NCI-H524 treated with DMSO at 0.1 percent for 48 hours (cell line): ENCODE measurements at regions not wholly inside any gene's neighbourhood (a gene's known extent, or its start where the extent isn't known, plus 50 kb on each side); places are given as distances from the start of the nearest gene placed in this dataset.
"Not testable (repeated sequence)": the region's sequence is repeated elsewhere in the genome, so short reads cannot be mapped to it uniquely, and the experiment has no call there.

ENCODE experiments used
- DNase-seq: peaks from one replicate; lab custom pipeline; 2025; lab: John Stamatoyannopoulos, UW

DNA sequence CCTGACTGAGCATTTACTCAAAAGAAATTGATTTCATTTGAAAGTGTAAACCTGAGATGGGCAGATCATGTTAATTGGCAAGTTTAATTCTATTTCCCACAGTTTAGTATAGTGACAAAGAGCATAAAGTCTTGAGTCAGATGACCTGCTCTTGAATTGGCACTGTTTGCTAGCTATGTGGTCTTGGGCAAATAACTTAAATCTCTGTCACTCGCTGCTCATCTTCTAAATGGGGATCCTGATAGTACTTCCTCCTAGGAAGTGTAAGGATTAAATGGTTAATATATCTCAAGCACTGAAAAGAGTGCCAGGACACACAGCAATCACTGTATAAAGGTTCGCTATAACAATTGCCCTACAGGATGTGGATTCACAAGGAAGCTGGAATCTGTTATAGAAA lies 242.8 kb upstream of the JADE1 start:
- no peak for DNase-seq

DNA sequence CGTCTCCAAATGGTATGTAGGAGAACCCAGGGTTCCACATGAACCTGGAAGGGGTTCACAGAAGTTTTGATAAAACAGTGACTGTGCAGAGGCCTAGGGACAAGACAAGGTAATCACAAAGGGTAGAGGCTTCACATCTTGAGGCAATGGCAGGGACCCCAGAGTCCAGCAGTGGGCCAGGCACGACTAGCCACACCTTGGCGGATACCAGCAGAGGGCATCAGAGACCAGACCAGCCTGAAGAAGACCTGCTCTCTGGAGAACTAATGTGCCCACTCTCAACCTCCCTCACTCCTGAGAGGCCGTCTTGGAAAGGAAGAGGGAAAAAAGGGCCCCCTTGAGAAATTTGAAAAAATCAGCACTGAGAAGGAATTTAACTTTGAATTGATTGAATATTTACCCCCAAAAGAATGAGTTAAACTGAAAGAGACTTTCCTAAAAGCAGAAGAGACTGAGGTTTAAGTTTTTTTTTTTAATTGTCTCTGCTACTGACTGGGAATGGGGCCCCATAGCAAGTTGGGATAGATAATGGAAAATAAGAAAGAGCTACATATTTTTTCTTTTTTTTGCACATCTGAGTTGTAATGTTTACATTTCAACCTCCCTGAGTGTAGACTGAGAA lies 243.8 kb upstream of the JADE1 start:
- no peak for DNase-seq

DNA sequence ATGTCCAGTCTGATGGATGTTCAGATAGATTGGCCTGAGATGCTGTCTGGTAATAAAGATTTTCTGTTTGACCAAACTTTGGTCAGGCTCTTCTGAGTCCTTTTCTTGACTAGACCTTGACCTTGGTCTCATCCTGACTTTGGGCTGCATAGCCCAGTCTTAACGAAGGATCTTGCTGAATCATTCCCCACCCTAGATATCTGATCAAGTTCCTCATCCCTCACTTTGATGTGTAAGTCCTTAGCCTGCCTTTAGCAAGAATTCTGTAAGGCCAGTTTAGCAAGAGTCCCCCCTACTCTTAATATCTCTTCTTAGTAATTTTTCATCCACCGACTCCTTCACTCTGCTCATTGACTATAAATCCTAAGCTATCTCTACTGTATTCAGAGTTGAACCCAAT lies 244.4 kb upstream of the JADE1 start:
- DNase-seq = no peak

DNA sequence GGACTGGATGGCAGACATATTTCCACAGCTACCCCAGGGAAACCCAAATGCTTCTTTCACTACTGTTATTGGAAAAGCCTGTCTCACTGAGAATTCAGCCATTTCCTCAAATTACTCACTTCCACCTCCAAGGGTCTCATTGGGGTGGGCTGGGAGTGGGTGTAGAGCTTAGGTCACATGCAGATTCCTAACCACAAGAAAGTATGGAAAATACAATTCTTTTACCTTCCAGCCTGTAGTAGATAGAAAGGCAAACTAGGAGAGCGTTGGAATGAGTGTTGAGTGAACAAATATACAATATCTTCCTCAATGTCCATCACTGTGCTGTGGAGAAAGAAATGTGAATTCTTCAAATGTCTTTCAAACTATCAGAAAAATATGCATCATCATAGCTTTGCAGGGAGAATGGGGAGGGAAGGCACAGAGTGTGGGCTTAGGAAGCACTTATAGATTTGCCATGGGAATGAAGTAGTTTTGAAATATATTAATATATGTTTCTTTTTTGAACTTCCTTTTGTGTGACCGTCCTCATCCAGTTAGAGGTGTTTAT lies 245.3 kb upstream of the JADE1 start:
- DNase-seq = no peak

DNA sequence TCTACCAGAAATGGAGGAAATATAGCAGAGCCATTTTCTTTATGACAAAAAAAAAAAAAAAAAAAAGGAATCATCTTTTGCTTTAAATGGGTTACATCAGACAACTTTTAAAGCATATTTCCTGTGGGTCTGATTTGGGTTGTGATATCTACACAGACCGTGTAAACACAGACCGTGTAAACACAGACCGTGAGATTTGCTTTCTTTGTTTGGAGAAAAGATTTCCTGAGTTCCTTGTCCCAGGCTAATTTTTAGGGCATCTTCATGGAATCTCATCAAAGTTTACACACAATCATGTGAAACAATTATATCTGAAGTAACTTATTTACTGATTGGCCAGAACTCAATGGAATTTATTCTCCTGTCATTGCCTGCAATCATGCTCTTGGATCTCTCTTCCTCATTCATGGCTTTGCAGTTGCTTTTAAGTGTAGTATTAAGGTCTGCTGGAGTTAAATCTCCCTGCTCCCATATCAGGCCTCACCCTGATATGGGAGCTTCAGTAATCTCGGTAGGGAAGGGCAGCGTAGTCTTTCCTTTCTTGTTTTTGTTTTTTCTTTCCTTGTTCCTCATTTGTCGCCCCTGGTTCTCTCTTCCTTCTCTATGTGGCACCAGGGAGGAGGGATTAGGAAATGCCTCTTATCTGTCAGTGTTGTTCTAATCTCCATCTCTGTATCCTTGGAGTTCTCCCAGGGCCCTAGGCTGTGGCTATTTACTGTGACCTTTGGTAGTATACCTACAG lies 248.6 kb upstream of the JADE1 start:
- DNase-seq = no peak

DNA sequence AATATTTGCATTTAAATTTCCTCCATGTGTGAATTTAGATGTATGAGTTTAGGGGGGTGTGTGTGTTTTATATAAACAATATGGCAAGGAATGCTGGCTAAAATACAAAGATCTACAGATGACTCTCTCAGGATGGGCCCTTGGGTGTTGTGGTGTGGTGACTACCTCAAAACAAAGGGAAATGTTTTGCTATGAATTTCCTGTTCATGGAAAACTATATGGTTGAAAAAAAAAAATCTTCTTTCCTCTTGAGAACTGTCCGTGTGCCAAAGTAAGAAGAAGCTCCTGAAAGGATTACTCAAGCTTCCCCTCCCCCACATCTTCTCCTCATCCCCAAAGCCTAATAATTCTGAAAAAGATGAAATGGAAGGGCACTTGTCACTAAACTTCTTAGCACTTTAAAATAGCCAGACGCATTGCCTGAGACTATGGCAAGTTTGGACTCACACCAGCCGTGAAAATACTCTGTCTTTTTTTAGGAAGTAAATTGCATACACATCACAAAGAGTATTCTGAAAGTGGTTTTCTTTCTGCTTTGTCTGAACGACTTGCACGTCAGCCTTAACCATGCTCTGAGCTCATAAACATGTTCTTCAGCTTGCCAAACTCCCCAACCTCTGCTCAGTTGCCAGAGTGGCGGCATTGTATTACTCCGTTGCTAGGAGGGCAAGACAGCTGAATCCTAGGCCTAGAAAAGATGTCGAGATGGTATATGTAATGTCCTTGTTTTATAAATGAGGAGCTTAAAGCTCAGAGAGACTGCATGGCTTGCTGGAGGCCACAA lies 250.4 kb upstream of the JADE1 start:
- DNase-seq = no peak

DNA sequence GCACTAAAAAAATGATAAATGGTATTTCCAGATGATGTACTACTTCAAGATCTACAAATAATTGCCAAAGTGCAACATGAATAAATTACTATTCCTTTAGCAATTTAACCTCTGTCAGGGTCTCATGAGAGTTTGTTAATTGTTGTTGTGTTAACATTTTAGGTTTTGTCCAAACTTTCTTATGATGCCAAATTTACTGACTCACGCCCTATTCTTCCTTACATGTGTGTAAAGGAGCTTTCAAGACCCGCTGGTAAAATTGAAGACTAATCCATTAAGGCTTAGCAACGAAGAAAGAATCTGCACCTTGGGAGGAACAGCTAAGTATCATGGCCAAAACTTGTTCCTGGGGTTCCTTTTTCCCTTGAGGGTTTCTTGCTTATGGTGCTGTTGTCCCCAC lies 252.7 kb upstream of the JADE1 start:
- no peak for DNase-seq

DNA sequence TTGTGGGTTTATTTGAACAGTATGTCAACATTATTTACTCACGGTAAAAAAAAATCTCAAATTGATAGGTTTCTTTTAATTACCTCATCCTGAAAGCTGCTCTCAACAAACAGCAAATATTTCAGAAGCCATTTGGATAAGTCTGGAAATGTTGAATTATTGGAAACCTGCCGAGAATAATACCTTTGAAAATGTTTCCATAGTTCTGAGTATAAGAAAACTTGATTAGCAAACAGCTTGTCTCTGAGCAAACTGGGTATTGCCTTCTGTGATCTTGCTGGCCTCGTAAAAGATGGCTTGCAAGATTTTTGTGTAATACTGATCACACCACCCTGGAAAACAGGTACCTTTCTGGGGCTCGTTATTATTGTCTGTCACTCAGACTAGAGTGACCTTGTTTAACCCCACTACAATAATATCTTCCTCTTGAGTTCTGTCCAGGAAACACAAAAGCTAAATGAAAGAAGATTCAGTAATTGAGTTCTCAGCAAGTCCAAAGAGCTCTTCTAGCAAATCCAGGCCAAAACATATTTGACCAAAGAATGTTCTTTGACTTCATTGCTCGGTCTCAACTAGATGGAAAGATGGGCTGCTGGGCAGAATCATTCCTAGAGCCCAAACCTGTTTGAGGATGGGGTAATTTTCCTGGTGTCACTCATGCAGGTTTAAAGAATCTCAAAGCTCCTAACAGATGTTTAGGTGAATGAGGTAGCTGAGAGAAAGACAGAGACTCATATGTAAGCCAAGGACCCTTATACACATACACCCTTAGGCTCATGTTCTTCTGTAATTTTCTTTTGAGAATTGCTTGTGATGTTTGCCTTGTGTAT lies 255.6 kb upstream of the JADE1 start:
- DNase-seq = no peak

DNA sequence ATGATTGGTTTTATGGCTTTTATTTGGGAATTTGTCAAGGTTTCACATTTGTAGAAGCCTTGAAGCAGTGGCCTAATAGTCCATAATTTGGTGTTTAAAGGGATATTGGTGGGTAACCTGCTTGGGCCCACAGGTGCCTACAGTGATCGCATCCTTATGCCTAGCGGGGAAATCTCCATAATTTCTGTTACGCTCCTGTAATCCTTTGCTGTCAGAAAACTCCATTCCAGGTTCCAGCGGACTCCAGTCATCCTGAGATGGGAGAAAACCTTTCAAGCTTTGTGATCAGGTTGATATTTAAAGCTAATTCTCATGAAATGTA lies 257.0 kb upstream of the JADE1 start:
- no peak for DNase-seq

DNA sequence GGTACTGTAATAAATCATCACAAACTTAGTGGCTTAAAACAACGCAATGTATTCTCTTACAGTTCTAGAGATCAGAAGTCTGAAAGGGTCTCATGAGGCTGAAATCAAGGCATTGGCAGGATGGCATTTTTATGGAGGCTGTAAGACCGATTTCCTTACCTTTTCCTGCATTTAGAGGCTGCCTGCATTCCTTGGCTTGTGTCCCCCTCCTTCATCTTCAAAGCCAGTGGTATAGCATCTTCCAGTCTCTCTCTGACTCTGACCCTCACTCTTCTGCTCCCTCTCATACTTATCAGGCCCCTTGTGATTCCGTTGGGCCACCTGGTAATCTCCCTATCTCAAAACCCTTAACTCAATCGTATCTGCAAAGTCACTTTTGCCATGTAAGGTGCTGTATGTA lies 258.2 kb upstream of the JADE1 start:
- no peak for DNase-seq

DNA sequence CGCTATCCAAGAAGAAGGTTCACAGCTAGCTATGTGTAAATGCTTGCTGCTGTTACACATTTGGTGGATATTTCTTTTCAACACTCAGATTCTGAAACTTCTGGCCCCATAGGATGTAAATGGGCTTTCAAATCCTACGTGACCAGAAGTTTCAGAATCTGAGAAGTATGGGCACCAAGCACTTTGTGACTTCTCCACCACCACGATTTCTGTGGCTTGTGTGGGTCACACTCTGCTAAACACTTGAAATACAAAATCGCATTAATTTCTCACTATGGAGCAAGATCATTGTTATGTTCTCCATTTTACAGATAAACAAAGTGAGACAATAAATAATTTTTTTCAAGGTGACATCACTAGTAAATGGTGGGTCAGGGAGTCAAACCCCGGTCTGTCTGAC lies 259.4 kb upstream of the JADE1 start:
- no peak for DNase-seq

DNA sequence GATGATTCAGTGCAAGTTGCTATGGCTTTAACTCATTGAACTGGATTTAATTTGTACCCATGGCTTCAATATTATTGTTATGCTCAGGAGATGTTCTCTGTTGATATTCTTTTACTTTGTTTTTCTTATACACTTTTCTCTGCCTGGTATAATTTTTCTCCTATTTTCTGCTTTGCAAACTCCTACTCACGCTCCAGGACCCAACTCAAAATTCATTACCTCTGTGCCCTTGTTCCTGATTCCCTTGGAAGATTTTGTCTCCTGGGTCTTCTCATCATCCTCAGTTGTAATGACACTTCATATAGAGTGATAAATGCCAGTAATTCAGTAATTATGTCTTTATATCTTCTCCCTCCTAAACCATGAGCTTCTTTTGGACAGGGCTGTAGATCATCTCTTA lies 259.9 kb upstream of the JADE1 start:
- no peak for DNase-seq

DNA sequence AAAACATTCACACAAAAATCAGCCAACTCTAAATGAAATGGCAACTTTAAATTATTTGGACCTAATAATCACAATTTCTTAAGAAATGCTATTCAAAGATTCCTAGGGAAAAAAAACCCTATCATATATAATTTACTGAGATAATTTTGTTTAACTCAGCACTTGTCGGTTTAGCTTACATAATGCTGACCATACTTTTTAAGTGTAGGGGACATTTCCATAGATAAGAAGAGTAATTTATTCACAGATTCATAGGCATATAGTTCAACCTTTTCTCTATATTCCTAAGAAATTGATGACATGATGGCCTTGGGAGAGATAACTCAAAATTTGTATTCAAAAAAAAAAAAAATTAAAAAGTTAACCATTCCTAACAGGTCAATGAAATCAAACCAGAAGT lies 260.8 kb upstream of the PGRMC2 start:
- DNase-seq = no peak

DNA sequence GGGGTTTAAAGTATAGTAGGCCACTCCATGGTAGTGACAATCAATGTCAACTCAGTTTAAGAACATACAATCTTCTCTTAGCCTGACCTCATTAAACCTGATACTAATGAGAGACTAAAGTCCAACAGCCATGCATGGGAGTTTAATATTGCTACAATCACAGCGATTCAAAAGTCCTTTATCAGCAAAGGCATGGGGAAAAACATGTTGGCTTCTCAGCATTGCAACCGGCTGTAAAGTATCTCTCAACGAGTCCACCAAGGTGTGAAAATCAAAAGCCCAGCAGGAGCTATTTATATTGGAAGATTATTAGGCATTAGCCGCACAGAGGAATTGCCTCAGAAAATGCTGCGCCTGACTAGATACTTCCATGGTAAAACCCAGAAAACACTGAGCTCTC lies 256.7 kb upstream of the PGRMC2 start:
- no peak for DNase-seq

DNA sequence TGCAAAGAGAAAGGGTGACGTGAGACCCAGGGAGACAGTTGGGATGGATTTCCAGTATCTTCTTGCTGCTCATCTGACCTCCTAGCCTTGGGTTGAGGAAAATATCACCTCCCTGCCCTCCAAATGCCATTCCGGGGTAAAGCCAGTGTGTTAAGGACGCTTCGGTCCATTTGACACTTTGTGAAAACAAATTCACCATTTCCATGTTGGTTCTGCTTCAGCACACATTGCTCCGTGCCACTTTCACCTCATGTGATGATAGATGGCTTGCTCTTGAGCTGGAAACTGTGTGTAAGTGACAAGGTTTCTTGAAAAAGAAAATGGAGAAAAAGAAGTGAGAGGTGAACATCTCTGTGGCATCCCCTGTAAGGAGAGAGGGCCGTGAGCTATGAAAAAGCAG lies 256.1 kb upstream of the PGRMC2 start:
- no peak for DNase-seq

DNA sequence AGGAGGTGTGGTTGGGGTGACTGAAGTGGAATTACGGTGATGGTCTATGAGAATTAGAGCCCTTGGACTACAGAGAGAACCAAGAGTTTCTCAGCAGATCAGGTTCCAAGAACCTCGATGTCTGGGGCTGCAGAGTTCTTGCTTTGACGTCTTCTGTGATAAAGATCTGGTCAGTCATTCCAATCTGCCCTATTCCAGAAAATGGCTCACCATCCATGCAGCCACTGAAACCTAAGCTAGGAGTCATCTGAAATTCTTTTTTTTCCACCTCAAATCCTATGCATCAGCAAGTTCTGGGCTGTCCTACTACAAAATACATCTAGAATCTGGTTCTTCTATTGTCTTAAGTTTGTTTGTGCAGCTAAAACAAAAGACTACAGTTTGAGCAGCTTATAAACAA lies 254.4 kb upstream of the PGRMC2 start:
- no peak for DNase-seq

DNA sequence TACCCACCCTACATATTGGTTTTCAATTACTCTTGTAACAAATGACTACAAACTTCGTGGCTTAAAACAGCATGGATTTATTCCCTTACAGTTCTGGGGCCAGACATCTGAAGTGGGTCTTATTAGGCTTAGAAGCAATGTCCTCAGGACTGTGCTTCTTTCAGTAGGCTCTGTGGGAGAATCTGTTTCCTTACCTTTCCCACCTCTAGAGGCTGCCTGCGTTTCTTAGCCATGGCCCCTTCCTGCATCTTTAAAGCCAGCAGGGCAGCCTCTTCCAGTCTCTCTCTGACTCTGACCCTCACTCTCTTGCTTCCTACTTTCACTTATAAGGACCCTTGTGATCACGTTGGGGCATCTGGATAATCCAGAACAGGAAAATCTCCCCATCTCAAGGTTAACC lies 252.5 kb upstream of the PGRMC2 start:
- no peak for DNase-seq

DNA sequence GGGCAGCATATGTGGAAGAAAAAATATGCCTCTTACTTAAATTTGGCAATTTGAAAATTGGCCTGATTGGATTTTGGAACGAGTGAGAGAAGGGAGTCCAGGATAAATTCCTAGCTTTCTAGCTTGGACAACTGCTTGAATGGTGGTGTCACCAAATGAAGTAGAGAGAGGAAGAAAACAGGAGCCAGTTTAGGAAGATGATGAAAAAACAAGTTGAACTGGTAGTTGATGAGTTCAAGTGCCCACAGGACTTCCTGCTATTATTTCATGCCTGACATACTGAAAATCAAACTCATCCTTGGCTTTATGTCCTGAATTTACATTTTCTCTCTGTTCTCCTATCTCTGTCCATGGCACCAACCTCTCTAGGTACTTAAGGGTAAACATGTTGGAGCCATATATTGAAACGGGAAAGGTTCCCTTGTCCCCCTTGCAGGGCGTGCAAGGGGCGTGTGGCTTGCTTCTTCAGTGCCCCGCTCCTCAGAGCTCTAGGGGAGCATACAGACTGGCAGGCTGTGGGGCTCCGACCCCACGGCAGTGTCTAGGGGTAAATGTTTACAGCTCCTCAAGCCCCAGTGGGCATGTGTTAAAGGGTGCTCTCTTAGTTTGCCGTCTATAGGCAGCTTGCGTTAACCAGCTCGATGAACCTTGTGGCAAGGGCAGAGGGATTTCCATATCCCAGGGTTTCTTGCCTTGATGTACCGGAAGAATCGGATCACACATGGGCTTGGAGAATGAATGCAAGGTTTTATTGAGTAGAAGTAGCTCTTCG lies 250.7 kb upstream of the PGRMC2 start:
- DNase-seq = no peak

DNA sequence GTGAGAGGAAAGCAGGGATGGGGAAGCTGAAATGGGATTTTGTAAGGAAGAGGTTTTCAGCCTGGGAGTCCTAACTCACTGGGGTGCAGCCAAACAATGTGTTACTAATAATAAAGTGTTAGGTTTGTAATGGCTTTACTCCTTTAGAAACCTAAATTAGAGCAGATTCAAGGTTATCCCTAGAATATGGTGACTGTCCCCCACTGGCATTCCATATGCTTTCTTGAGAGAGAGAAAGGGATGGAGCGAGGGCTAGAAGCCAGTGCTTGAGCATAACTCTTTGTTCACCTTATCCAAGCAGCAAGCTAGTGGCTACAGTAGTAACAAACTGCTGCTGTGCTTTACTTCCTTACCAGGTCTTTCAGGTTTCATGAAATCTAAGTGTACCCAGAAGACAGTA lies 249.1 kb upstream of the PGRMC2 start:
- no peak for DNase-seq

DNA sequence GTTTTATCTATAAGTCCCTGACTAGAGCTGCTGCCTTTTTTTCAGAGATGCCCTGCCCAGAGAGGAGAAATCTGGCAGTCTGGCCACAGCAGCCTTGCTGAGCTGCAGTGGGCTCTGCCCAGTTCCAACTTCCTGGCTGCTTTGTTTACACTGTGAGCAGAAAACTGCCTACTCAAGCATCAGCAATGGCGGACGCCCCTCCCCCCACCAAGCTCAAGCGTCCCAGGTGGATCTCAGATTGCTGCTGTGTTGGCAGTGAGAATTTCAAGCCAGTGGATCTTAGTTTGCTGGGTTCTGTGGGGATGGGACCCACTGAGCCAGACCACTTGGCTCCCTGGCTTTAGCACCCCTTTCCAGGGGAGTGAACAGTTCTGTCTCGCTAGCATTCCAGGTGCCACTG lies 247.9 kb upstream of the PGRMC2 start:
- DNase-seq = not testable (repeated sequence)

DNA sequence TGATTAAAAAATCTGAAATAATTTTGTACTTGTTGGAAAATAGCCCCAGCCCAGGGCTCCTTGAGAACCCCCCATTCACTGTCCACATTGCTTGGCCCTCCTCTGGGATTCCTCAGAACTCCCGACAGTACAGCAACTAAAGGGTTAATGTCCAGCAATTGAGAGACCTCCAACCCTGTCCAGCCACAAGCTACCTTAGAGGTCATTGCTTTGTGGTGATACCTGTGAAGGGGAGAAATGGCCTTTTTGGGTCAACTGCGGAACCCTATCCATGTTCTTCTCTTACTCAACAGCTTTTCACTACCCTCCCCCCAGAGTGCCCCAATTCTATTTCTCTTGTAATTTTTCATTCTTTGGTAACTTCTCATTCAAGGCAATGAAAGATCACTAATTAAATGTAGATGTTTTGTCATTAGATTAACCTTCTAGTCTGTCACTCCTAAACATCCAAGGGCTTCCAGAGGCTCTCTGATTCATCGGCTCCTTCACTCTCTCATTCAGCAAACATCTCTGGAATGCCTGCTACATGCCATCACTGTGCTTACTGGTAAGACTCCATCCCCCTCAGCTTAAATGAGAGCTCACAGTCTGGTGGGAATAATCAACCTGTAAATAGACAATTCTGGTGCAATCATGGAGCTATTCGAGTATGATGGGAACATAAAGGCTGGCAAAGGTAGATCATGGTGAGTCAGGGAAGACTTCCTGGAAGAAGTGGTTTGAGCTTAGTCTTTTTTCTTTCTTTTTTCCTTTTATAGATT lies 241.4 kb upstream of the PGRMC2 start:
- DNase-seq = no peak
